Activated T-cell treated with anti-CD3 and anti-CD28 coated beads for 24 hours (primary cell): ENCODE measurements at regions not wholly inside any gene's neighbourhood (a gene's known extent, or its start where the extent isn't known, plus 50 kb on each side); places are given as distances from the start of the nearest gene placed in this dataset.

Experiments used
- DNase-seq: peaks from one replicate; pipeline ENCODE4 v3.0.0-alpha.2; 2020; ENCODE audit warnings: low read depth

- no peak for DNase-seq
These were observed 1096.4 kb downstream of the TBC1D22A start for GRCh38 chr22:47858773-47859306.

- DNase-seq: no peak
These were observed 1092.2 kb downstream of the TBC1D22A start for GRCh38 chr22:47854680-47855079.

- DNase-seq: no peak
These were observed 1091.8 kb downstream of the TBC1D22A start for GRCh38 chr22:47854251-47854650.

GRCh38 chr22:47853750-47854149 lies 1091.3 kb downstream of the TBC1D22A start:
- no peak for DNase-seq

- DNase-seq: no peak
These were observed 1089.1 kb downstream of the TBC1D22A start for GRCh38 chr22:47851586-47851985.

- no peak for DNase-seq
These were observed 1088.2 kb downstream of the TBC1D22A start for GRCh38 chr22:47850644-47851151.

- DNase-seq: no peak
These were observed 1087.1 kb downstream of the TBC1D22A start for GRCh38 chr22:47849576-47849975.

GRCh38 chr22:47848184-47848920 lies 1085.9 kb downstream of the TBC1D22A start:
- DNase-seq: no peak

GRCh38 chr22:47847131-47847890 lies 1084.9 kb downstream of the TBC1D22A start:
- DNase-seq: no peak

- DNase-seq: no peak
These were observed 1083.8 kb downstream of the TBC1D22A start for GRCh38 chr22:47846206-47846605.

- no peak for DNase-seq
These were observed 1079.7 kb downstream of the TBC1D22A start for GRCh38 chr22:47842119-47842518.

- no peak for DNase-seq
These were observed 1078.7 kb downstream of the TBC1D22A start for GRCh38 chr22:47841156-47841555.

GRCh38 chr22:47839595-47840227 lies 1077.3 kb downstream of the TBC1D22A start:
- no peak for DNase-seq

GRCh38 chr22:47837703-47838102 lies 1075.3 kb downstream of the TBC1D22A start:
- no peak for DNase-seq

- no peak for DNase-seq
These were observed 1074.5 kb downstream of the TBC1D22A start for GRCh38 chr22:47836957-47837356.

GRCh38 chr22:47835726-47836125 lies 1073.3 kb downstream of the TBC1D22A start:
- no peak for DNase-seq

GRCh38 chr22:47826016-47826415 lies 1063.6 kb downstream of the TBC1D22A start:
- DNase-seq: no peak

GRCh38 chr22:47822422-47822821 lies 1060.0 kb downstream of the TBC1D22A start:
- no peak for DNase-seq

- DNase-seq: no peak
These were observed 1056.0 kb downstream of the TBC1D22A start for GRCh38 chr22:47818496-47818895.

- no peak for DNase-seq
These were observed 1054.9 kb downstream of the TBC1D22A start for GRCh38 chr22:47817380-47817779.

- DNase-seq: no peak
These were observed 1054.4 kb downstream of the TBC1D22A start for GRCh38 chr22:47816863-47817210.

GRCh38 chr22:47816121-47816862 lies 1053.8 kb downstream of the TBC1D22A start:
- DNase-seq: no peak
